Osteocyte (in vitro differentiated cells): ENCODE measurements at regions not wholly inside any gene's neighbourhood (a gene's known extent, or its start where the extent isn't known, plus 50 kb on each side); places are given as distances from the start of the nearest gene placed in this dataset.

Experiments used
- DNase-seq: peaks from one replicate; pipeline ENCODE4 v3.0.0; 2021; ENCODE audit warnings: mixed read lengths; ENCODE audit not compliant: unreplicated experiment; ENCODE audit errors: extremely low spot score
- H3K27ac Mint-ChIP-seq: one replicate; pipeline ENCODE4 v1.8.0; 2021; ENCODE audit warnings: mild to moderate bottlenecking, mixed read lengths; ENCODE audit not compliant: unreplicated experiment
- H3K27me3 Mint-ChIP-seq: one replicate; pipeline ENCODE4 v1.8.0; 2021; ENCODE audit warnings: mixed read lengths; ENCODE audit not compliant: unreplicated experiment
- H3K36me3 Mint-ChIP-seq: one replicate; pipeline ENCODE4 v1.8.0; 2021; ENCODE audit warnings: mixed read lengths; ENCODE audit not compliant: unreplicated experiment
- H3K4me1 Mint-ChIP-seq: one replicate; pipeline ENCODE4 v1.8.0; 2021; ENCODE audit warnings: mixed read lengths; ENCODE audit not compliant: unreplicated experiment
- H3K4me3 Mint-ChIP-seq: one replicate; pipeline ENCODE4 v1.8.0; 2021; ENCODE audit warnings: mild to moderate bottlenecking, moderate library complexity, mixed read lengths; ENCODE audit not compliant: unreplicated experiment
- H3K9me3 Mint-ChIP-seq: one replicate; pipeline ENCODE4 v1.8.0; 2021; ENCODE audit warnings: mixed read lengths; ENCODE audit not compliant: unreplicated experiment
- CTCF ChIP-seq: fragments of 200-600 bp; sonication (generic); IDR thresholded peaks from 2 replicates; pipeline ENCODE4 v1.5.0; 2021; ENCODE audit warnings: antibody characterized with exemption, mild to moderate bottlenecking, moderate library complexity

DNA sequence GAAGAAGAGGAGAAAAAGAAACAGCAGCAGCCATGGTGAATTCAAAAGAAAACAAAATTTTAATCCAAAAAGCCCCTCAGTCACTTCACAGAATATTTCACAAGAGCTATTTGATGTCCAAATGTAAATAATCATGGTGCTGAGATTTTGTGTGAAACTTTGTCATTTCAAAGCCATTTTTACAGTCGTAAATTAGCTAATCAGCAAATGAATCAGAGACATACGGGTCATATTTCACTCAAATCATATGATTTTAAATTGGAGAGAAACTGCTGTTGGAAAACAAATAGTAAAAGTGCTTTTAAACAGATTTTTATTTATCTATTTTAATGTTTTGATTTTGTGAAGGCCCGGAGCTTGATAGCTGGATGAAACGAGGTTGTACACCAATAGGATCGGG is 101.4 kb upstream of the SMIM23 start:
- no peak overlapping the region for H3K27ac Mint-ChIP-seq

DNA sequence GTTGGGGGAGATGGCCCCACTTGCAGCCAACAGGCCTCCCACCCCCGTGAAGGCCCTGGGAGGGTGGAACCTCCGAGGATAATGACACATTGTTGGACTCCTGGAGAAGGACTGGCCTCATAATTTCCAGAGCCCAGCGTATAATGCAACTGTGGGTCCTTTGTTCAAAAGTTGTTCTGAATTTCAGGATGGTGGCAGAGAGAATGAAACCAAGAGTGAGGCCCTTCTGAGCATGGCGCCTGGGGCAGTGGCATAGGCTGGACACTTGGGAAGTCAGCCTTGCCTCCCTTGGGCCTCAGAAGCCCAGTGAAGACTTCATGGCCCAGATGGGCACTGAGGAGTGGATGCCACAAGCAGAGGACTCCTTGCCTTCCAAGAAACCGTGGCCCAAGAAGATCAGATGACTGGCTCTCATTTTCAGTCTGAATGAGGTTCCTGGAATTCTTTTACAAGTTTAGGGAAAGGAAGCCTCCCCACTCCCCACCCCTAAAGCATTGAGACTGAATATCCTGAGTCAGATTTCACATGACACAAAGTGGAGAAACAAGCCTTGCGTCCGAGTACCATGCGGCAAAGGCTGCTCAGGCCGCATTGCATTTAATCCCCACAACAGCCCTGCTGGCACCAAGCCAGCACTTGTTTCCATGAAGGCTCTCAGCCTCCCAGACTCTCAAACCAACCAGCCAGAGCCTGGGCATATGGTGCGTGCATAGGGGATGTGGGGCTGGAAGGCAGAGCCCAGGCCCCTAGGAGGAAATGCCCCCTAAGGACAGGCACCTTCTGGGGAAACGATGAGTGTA is 96.7 kb upstream of the SMIM23 start:
- Mint-ChIP-seq H3K4me3 (no peak overlapping the region), H3K27ac (no peak overlapping the region), H3K4me1 (no peaks in the 10 kb centered on the region), H3K9me3 (no peaks in the 10 kb centered on the region), H3K36me3 (no peaks in the 10 kb centered on the region), H3K27me3 (peaks cover 12% of the 10 kb centered on the region)
- no peak for TF ChIP-seq CTCF
- no peak for DNase-seq

More for the DNA sequence above, 101.4 kb upstream of the SMIM23 start:
- H3K36me3 Mint-ChIP-seq = no peaks in the 10 kb centered on the region
- H3K4me3 Mint-ChIP-seq = no peak overlapping the region
- TF ChIP-seq CTCF = no peak
- no peaks in the 10 kb centered on the region for H3K9me3 Mint-ChIP-seq
- no peak for DNase-seq
- H3K4me1 Mint-ChIP-seq = peaks cover 14% of the 10 kb centered on the region
- peaks cover 33% of the 10 kb centered on the region for H3K27me3 Mint-ChIP-seq

DNA sequence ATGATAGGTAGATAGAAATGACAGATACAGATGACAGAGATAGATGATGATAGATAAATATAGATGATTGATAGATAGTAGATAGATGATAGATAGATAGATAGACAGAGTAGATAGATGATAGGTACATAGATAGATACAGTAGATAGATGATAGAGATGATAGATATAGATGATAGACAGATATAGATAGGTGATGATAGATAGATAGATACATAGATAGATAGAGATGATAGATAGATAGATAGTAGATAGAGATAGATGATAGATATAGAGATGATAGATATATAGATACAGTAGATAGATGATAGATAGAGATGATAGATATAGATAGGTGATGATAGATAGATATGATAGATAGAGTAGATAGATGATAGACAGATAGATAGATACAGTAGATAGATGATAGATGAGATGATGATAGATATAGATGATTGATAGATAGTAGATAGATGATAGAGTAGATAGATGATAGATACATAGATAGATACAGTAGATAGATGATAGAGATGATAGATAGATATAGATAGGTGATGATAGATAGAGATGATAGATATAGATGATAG is 95.7 kb upstream of the SMIM23 start:
- Mint-ChIP-seq H3K9me3 (no peaks in the 10 kb centered on the region), H3K4me3 (no peak overlapping the region), H3K27me3 (peaks cover 13% of the 10 kb centered on the region), H3K36me3 (no peaks in the 10 kb centered on the region), H3K27ac (no peak overlapping the region), H3K4me1 (no peaks in the 10 kb centered on the region)
- TF ChIP-seq CTCF = no peak
- DNase-seq = no peak

DNA sequence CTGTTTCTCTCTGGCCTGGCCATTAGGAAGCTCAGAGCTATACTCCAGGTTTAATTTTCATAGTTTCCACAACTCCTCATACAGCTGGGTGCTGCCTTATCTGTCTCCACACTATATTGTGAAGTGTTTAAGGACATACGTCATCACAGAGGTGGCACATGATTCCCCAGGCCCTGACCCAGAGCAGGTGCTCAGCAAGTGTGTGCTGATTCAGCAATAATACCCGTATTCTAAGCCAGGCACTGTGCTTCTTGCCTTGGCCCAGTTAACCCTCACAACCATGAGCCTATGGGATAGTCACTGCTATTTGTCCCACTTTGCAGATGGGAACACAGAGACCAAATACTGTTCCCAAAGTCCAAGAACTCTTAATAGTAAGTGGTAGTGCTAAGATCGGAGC is 93.5 kb upstream of the SMIM23 start:
- Mint-ChIP-seq H3K27ac (no peak overlapping the region), H3K27me3 (peaks cover 13% of the 10 kb centered on the region), H3K4me1 (no peaks in the 10 kb centered on the region), H3K36me3 (no peaks in the 10 kb centered on the region), H3K4me3 (no peak overlapping the region), H3K9me3 (no peaks in the 10 kb centered on the region)
- no peak for DNase-seq
- TF ChIP-seq CTCF = no peak

DNA sequence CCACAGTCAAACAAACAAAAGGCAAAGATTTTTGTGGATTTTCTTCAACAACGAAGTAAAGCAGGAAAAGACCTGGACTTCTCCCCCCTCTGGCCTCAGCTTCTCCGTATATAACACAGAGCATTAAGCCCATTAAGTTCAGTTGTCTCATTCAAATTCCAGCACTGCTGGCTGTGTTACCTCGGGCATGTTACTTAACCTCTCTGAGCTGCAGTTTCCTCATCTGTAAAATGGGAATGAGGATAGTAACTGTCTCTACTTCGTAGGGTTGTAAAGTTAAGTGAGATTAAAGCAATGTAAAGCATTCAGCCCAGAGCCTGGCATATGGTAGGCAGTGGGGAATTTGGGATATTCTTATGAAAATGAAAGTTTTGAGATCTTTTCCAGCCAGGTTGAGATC is 92.7 kb upstream of the SMIM23 start:
- Mint-ChIP-seq H3K36me3 (no peaks in the 10 kb centered on the region), H3K4me1 (no peaks in the 10 kb centered on the region), H3K27me3 (peaks cover 6% of the 10 kb centered on the region), H3K9me3 (no peaks in the 10 kb centered on the region), H3K4me3 (no peak overlapping the region), H3K27ac (no peak overlapping the region)
- DNase-seq = no peak
- TF ChIP-seq CTCF = no peak
